Activated naive CD4-positive, alpha-beta T cell treated with anti-CD3 and anti-CD28 coated beads for 36 hours (primary cell): ENCODE measurements at regions not wholly inside any gene's neighbourhood (a gene's known extent, or its start where the extent isn't known, plus 50 kb on each side); places are given as distances from the start of the nearest gene placed in this dataset.

ENCODE experiments used
- CTCF ChIA-PET: fragments of 350-600 bp; sonication (Branson Sonifier 250); formaldehyde crosslinking; loops from one replicate; lab custom pipeline; 2021; ENCODE audit warnings: antibody characterized with exemption; lab: Charles Lee
- DNase-seq: peaks from one replicate; pipeline ENCODE4 v3.0.0-alpha.2; 2020
- H3K27ac Mint-ChIP-seq: one replicate; pipeline ENCODE4 v1.8.0; 2021; ENCODE audit warnings: mild to moderate bottlenecking, mixed read lengths
- H3K27me3 Mint-ChIP-seq: one replicate; pipeline ENCODE4 v1.8.0; 2021; ENCODE audit warnings: low read depth, mixed read lengths
- H3K36me3 Mint-ChIP-seq: one replicate; pipeline ENCODE4 v1.8.0; 2021; ENCODE audit warnings: low read depth, mixed read lengths
- H3K4me1 Mint-ChIP-seq: one replicate; pipeline ENCODE4 v1.8.0; 2021; ENCODE audit warnings: low read depth, mixed read lengths
- H3K4me3 Mint-ChIP-seq: one replicate; pipeline ENCODE4 v1.8.0; 2021; ENCODE audit warnings: mild to moderate bottlenecking, moderate library complexity, mixed read lengths
- H3K9me3 Mint-ChIP-seq: one replicate; pipeline ENCODE4 v1.8.0; 2021; ENCODE audit warnings: mixed read lengths
- intact Hi-C: fragments of 100-400 bp; cut with micrococcal nuclease; formaldehyde crosslinking; loops from one replicate; pipeline ENCODE4 v1.15.1; 2023

DNA sequence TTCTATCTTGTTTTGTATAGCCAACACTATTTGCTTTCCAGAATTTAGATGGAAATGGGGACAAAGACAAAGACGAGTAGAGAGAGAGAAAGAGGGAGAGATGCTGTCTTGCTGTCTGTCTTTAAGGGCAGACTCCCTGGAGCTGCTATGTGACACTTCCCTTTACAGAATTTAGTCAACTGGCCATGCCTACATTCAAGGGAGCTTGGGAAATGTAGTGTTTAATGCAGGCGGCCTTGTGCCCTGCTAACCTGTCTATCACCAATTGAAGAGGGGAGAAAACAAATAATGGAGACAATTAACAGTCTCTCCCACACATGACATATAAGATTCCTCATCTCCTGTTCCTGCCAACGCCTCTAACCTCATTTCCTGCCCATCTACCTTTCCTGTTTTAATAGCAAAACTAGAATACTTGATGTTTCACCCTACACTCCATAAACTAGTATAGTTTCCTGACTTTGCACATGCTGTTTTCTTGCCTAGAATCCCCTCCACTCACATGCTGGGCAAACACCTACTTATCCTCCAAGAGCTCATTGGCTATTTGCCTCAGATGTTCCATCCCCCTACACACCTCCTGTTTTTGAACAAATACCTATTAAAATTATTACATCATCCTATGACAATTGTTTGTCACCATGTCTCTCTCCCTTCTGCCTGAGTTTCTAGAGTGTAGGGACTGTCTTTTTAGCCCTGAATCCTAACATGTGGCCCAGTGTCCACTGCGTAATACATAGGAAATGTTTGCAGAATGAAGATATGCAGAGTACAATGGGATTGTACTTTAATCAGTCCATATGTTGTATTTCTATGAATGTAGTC lies 117.2 kb downstream of the SLC25A24 start:
- intact Hi-C loops: loop anchor here (1.0 kb wide), 3 partner anchors 120 to 262 kb away; no protein-coding TSS in a partner anchor
- CTCF ChIA-PET: interaction anchor here (0.7 to 1.2 kb wide), 5 partner anchors 12 to 238 kb away, joined by 3 to 5 read pairs (median 3); no protein-coding TSS in a partner anchor
- H3K9me3 Mint-ChIP-seq: no peaks in the 10 kb centered on the region
- H3K36me3 Mint-ChIP-seq: no peaks in the 10 kb centered on the region
- no peaks in the 10 kb centered on the region for H3K27me3 Mint-ChIP-seq
- H3K4me1 Mint-ChIP-seq: peaks cover 57% of the 10 kb centered on the region
- no peak overlapping the region for H3K4me3 Mint-ChIP-seq
- peak; percentile 43 for DNase-seq
- H3K27ac Mint-ChIP-seq: peak overlapping the region; percentile 77

DNA sequence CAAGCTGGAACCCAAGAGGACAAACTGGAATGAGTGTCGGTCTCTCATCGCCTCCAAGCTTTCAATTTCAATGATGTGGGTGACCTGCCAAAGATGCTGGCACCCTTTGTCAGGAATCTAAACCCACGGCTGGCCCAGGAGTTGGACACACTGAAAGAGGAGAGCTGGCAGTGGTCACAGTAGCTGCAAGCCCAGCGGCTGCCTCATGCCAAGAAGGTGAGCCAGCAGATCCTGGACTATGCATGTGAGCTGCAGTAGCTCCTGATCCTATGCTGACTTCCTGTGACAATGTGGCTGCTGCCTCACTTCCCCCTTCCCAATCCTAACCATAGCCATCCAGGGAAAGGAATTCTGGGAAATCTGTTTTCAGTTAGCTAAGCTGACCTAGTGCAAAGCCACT lies 117.0 kb upstream of the VAV3 start:
- H3K4me3 Mint-ChIP-seq: no peak overlapping the region
- H3K27me3 Mint-ChIP-seq: no peaks in the 10 kb centered on the region
- no peaks in the 10 kb centered on the region for H3K9me3 Mint-ChIP-seq
- peaks cover 67% of the 10 kb centered on the region for H3K4me1 Mint-ChIP-seq
- H3K27ac Mint-ChIP-seq: peak overlapping the region; percentile 77
- DNase-seq: no peak
- no peaks in the 10 kb centered on the region for H3K36me3 Mint-ChIP-seq
- CTCF ChIA-PET: interaction anchor here (1.1 kb wide), 1 partner anchor 36 kb away, joined by 3 read pairs; no protein-coding TSS in a partner anchor
- intact Hi-C loops: no loop called here

DNA sequence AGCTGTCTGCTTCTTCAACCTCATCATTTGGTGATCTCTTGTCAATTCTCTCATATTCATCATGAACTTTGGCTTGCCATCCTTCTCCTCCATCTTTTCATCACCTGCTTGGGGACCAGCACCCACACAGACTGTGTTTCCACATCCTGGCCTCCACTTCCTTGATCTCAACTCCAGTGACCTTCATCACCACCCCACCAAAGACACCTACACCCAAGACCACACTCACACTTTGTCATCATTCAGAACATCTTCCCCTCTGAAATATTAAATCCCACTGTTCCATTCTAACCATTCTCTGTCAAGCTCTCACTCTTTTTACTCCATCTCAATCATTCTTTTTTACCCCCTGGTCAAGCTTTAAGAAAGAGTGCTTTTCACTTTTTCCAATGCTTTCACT lies 115.5 kb upstream of the VAV3 start:
- Mint-ChIP-seq H3K9me3 (no peaks in the 10 kb centered on the region), H3K4me3 (no peak overlapping the region), H3K36me3 (no peaks in the 10 kb centered on the region), H3K4me1 (peaks cover 67% of the 10 kb centered on the region), H3K27me3 (no peaks in the 10 kb centered on the region), H3K27ac (peak overlapping the region; percentile 69)
- intact Hi-C loops: no loop called here
- CTCF ChIA-PET: no interaction called here
- DNase-seq: peak; percentile 59

DNA sequence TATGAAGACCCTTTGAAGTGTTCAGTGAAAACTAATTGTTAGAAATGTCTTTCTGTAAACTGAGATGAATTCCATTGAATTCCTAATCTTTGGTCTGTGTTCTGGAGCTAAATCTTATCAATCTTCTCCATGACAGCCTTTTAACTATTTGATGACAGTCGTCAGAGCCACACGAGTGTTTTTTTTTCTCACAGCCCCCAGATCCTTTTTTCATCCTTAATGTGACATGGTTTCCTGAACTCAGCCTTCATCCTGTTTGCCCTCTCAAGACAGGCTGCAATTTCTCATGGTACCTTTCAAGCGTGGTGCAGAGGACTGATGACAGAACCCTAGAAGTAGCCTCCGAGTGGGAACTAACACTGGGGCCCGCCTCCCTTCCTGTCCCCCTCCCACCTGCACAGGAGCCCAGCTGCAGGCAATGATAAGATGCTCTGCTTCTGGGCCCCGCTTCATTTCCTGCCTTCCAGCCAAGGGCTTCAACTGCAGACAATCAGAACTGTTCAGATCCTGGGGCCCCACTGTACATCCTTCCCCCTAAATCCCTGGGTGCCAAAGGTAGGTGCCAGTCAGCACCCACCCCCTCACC lies 114.6 kb upstream of the VAV3 start:
- Mint-ChIP-seq H3K27ac (peak overlapping the region; percentile 84), H3K4me1 (peaks cover 66% of the 10 kb centered on the region), H3K36me3 (no peaks in the 10 kb centered on the region), H3K27me3 (no peaks in the 10 kb centered on the region), H3K4me3 (no peak overlapping the region), H3K9me3 (no peaks in the 10 kb centered on the region)
- intact Hi-C loops: loop anchor here (1.0 kb wide), 1 partner anchor 258 kb away; no protein-coding TSS in a partner anchor
- peak; percentile 82 for DNase-seq
- CTCF ChIA-PET: no interaction called here

DNA sequence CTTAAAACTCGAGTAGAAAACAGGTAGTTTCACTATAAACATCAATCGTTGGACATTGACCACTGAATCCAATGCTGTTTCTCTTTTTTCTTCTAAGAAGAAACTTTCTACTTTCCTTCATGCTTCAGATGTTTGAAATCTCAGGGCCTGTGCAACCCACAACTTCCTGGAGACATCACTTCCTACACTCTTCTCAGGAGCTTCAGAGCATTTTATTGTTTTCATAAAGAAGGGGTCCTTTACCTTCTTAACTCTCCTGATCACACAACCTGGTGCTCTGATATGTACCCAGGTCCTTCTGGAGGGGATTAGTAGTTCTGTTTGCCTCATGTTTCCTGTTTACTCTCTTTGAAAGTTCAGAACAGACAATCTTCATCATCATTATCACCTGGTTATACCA lies 113.0 kb upstream of the VAV3 start:
- CTCF ChIA-PET: interaction anchor here (1.0 kb wide), 1 partner anchor 12 kb away, joined by 4 read pairs; no protein-coding TSS in a partner anchor
- peak; percentile 30 for DNase-seq
- Mint-ChIP-seq H3K9me3 (no peaks in the 10 kb centered on the region), H3K4me1 (peaks cover 57% of the 10 kb centered on the region), H3K27me3 (no peaks in the 10 kb centered on the region), H3K36me3 (no peaks in the 10 kb centered on the region), H3K4me3 (no peak overlapping the region), H3K27ac (peak overlapping the region; percentile 88)
- intact Hi-C loops: loop anchor here (1.0 kb wide), 1 partner anchor 27 kb away; no protein-coding TSS in a partner anchor

DNA sequence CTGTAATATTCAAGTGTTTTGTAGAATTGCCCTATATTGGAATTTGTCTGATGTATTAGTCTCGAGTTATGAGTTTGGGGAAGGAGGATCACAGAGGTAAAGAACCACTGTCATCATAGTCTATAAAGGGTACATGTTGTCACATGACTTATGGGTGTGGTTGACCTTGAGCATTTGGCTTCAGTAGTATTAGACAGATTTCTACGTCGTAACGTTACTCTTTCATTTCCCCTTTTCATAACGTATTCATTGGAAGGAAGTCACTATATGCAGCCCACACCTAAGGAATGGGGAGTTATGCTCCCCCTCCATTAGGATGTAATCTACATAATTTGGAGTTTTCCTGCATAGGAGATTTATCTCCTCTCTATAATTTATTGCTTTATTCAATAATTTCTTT lies 110.1 kb upstream of the VAV3 start:
- H3K4me3 Mint-ChIP-seq: no peak overlapping the region
- no peak overlapping the region for H3K27ac Mint-ChIP-seq
- H3K9me3 Mint-ChIP-seq: no peaks in the 10 kb centered on the region
- no peaks in the 10 kb centered on the region for H3K36me3 Mint-ChIP-seq
- H3K27me3 Mint-ChIP-seq: no peaks in the 10 kb centered on the region
- DNase-seq: no peak
- H3K4me1 Mint-ChIP-seq: peaks cover 27% of the 10 kb centered on the region
- intact Hi-C loops: no loop called here
- CTCF ChIA-PET: interaction anchor here (0.7 kb wide), 1 partner anchor 25 kb away, joined by 3 read pairs; no protein-coding TSS in a partner anchor

DNA sequence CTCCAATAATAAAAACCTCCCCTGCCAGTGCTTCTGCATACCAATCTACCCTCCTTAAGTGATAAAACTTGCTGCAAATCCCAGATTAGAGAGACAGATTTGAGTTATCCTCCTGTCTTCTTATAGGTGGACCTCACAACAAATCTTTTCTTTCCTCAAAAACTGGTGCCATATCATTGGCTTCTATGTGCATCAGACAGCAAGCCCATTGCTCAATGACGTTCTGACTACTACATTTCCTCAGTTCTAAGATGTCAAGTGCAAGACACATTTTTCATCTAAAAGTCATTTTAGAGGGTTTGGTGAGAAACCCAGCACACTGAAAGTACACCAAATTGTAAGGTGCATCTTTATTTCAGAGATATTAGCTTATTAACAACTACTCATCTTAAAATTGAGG lies 107.8 kb upstream of the VAV3 start:
- Mint-ChIP-seq H3K27ac (no peak overlapping the region), H3K27me3 (no peaks in the 10 kb centered on the region), H3K36me3 (no peaks in the 10 kb centered on the region), H3K4me3 (no peak overlapping the region), H3K9me3 (no peaks in the 10 kb centered on the region), H3K4me1 (peaks cover 12% of the 10 kb centered on the region)
- CTCF ChIA-PET: no interaction called here
- intact Hi-C loops: no loop called here
- DNase-seq: no peak

DNA sequence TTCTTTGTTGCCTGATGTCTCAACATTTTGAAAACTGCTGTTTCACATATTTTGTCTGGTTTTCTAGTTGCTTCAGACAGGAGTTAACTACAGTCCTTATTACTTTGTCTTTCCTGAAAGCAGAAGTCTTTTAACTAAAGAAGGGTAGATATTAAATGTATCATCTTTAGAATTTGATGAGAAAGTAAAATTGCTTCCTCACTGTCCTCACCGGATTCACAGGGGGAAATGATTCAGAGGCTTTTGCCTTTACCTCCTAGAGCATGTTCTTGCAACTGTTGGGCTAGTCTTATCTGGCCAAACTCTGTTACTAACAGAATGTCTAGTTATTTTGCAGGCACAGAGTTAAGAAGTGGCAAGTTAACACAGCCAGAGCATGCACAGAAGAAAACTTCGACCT lies 107.2 kb upstream of the VAV3 start:
- Mint-ChIP-seq H3K9me3 (no peaks in the 10 kb centered on the region), H3K36me3 (no peaks in the 10 kb centered on the region), H3K4me1 (peaks cover 6% of the 10 kb centered on the region), H3K4me3 (no peak overlapping the region), H3K27me3 (no peaks in the 10 kb centered on the region), H3K27ac (no peak overlapping the region)
- intact Hi-C loops: no loop called here
- CTCF ChIA-PET: interaction anchor here (1.7 kb wide), 1 partner anchor 53 kb away, joined by 6 read pairs; no protein-coding TSS in a partner anchor
- DNase-seq: no peak

DNA sequence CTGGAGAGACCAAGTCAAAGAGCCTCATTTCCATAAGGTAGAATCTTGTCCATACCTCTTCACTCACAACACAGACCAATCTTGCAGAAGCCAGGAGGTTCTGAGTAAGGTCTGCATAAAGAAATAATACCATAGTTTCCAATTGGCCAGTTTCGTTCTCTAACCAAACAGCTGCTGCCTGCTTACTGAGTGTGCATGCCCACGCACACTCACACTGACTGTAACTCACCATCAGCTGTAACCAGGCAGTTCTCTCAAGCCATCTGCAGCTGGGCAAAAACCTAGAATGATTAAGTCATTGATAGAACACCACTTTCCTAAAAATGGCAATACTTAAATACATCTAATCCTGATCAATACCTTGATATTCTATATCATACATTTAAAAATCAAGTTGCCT lies 106.6 kb upstream of the VAV3 start:
- Mint-ChIP-seq H3K4me1 (peaks cover 9% of the 10 kb centered on the region), H3K9me3 (no peaks in the 10 kb centered on the region), H3K27ac (no peak overlapping the region), H3K27me3 (no peaks in the 10 kb centered on the region), H3K4me3 (no peak overlapping the region), H3K36me3 (no peaks in the 10 kb centered on the region)
- no peak for DNase-seq
- intact Hi-C loops: no loop called here
- CTCF ChIA-PET: interaction anchor here (0.8 to 1.7 kb wide), 2 partner anchors 18 to 54 kb away, joined by 3 to 6 read pairs; no protein-coding TSS in a partner anchor

DNA sequence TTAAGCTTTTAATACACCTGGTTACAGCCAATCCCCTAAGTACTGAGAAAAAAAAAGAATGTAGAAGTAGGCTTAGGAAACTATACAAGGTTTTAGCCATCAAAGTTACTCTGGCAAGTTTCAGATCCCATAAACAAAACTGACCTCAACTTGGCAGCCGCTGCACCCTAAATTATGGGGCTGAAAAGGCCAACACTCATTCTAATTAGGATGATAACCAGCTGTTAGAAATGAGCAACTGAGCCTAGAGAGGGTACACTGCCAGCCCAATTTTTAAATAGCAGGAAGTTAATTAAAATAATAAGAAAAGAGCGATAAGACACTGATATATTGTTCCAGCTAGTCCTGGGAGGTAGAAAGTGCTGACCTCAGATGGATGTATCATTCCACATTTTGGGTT lies 105.7 kb upstream of the VAV3 start:
- no peak for DNase-seq
- no peaks in the 10 kb centered on the region for H3K9me3 Mint-ChIP-seq

DNA sequence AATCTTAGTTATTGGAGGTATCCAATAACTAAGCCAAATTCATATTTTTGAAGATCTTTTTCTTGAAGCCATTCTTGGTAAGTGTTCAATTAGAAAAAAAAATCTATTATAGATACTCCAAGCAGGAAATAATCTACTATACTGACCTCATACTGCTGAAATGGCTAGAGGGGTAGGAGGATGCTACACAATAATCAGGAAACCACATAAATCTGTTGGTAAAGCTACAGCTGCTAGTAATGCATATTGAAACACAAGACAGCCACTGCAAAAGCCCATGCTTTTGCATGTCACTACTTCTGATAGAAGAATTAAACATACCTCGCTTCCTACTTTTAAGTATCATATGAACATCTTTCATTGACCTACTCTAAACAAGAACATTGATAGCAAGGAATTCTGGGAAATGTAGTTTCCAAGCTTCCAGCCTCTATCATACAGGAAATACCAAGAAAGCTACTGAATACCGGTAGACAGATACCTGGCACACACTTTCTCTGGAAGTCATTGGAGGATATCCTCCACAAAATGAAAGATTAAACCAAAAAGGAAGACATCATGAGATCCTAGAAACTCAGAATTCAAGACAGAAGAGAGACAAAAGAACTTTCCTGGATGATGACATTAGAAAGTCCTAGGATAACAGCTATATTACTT lies 103.0 kb upstream of the VAV3 start:
- Mint-ChIP-seq H3K27ac (no peak overlapping the region), H3K4me3 (no peak overlapping the region), H3K36me3 (no peaks in the 10 kb centered on the region), H3K27me3 (no peaks in the 10 kb centered on the region), H3K9me3 (peaks cover under 1% of the 10 kb centered on the region), H3K4me1 (peaks cover 9% of the 10 kb centered on the region)
- no peak for DNase-seq
- CTCF ChIA-PET: interaction anchor here (0.9 kb wide), 1 partner anchor 437 kb away, joined by 4 read pairs; no protein-coding TSS in a partner anchor
- intact Hi-C loops: no loop called here

More for the DNA sequence above, 105.7 kb upstream of the VAV3 start:
- Mint-ChIP-seq H3K27ac (no peak overlapping the region), H3K36me3 (no peaks in the 10 kb centered on the region), H3K4me1 (peaks cover 9% of the 10 kb centered on the region), H3K4me3 (no peak overlapping the region), H3K27me3 (no peaks in the 10 kb centered on the region)
- intact Hi-C loops: no loop called here
- CTCF ChIA-PET: interaction anchor here (0.6 to 1.7 kb wide), 3 partner anchors 17 to 338 kb away, joined by 3 to 6 read pairs (median 3); no protein-coding TSS in a partner anchor

DNA sequence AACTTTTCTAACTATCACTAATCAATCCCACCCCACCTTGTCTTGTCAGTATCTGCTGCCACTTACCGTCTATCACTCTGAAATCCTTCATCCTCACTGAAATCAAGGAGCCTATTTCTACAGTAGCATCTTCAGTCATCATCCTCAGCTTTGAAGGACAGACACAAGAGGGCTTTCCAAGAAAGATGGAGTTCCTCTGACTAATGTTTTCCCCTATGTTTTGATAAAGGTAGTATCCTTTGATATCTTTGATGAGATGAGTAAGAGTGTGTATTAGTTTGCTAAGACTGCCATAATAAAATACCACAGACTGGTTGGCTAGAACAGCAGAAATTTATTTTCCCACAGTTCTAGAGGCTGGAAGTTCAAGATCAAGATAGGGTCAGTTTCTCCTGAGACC lies 101.8 kb upstream of the VAV3 start:
- Mint-ChIP-seq H3K4me1 (peaks cover 9% of the 10 kb centered on the region), H3K9me3 (peaks cover 6% of the 10 kb centered on the region), H3K27me3 (no peaks in the 10 kb centered on the region), H3K4me3 (no peak overlapping the region), H3K27ac (no peak overlapping the region), H3K36me3 (no peaks in the 10 kb centered on the region)
- intact Hi-C loops: no loop called here
- CTCF ChIA-PET: no interaction called here
- no peak for DNase-seq
